Stimulated activated CD8-positive, alpha-beta memory T cell treated with anti-CD3 and anti-CD28 coated beads, Interleukin-12 subunit alpha, Interleukin-12 subunit beta, amount 100 ng/mL, for 24 hours (primary cell): ENCODE measurements at regions not wholly inside any gene's neighbourhood (a gene's known extent, or its start where the extent isn't known, plus 50 kb on each side); places are given as distances from the start of the nearest gene placed in this dataset.

Source experiments
- DNase-seq: peaks from one replicate; pipeline ENCODE4 v3.0.0-alpha.2; 2020; ENCODE audit errors: extremely low read depth

DNA sequence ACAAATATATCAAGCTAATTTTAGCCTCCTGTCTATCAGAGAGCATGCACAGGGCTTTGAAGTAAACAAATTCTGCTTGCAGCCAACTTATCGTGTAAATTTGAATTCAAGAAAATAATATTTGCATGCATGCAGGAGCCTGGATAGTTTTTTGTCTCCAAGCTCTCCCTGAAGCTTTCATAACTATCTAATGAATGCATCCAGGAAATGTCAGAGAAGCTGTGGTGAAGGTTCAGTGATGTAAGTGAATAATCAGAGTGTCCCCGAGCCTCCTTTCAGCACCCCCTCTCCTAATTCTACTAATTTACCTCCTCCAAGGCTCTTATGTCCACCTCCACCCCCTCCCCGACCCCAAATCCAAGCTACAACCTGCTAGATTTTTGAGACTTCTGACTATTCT is 172.0 kb upstream of the ZNF32 start:
- no peak for DNase-seq

DNA sequence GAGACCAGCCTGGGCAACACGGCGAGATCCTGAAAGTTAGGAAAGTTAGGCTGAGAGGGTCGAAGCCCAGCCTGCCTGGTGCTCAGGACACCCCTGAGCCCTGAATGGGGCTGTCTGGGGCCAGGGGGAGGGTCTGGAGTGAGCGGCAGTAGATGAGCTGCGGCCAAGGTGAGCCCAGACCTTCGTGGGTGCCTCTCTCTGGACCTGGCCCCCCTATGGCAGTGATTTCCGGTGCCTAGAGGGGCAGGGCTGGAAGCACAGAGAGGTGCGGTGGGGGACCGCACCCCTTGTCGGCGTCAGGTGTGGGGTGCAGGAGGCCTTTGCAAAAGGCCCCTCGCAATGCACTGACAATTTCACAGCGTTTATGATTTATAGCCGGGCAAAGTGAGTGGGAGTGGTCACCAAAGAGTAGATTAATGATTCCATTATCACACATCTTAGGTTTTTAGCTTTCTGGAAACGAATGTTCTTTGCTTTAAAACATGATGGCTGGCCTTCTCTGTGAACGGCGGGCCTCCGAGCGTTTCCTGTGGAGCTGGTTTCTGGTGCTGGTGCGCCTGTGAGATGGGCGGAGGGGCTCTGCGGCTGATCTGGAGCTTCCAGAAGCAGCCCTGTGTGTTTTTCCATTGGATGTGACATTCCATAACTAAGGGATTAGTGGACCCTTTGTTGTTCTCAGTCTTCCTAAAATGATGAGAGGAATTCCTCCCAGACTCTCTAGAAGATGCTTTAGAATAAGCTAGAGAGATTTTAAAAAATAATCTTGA is 171.0 kb upstream of the ZNF32 start:
- DNase-seq: no peak

DNA sequence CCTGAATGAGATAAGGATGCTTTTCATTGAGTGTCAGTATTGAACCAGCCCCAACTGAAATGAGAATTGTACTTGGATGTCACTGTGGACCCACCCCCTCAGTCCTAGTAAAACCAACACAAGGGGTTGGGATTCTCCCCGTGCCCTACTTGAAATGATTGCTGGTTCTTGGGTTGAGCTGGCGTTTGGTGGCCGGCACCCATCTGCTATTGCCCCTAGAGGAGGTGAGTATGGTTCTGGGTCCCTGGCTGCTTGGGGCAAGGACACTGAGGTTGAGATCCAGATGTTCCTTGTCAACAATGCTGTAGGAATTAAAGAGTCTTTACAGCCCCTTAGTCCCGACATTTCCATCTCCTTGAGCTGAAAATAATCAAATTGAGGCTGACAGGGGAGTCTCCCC is 170.0 kb upstream of the ZNF32 start:
- DNase-seq: no peak

DNA sequence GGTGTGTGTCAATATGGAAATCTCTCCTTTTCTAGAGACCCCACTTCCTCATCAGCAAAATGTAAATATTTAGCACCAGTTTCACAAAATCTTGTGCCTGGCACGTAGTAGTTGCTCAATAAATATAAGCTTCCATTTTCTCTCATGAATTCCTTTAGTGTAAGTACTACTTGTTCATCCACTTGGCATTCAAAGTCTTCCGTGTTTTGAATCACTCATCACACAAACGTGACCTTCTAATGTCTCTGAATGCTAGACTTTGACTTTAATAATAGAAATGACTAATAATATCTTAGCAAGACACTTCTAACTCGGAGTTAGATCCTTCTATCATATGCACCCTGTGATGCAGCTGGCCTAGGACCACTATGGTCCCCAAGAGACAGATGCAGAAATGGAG is 168.7 kb upstream of the ZNF32 start:
- no peak for DNase-seq

DNA sequence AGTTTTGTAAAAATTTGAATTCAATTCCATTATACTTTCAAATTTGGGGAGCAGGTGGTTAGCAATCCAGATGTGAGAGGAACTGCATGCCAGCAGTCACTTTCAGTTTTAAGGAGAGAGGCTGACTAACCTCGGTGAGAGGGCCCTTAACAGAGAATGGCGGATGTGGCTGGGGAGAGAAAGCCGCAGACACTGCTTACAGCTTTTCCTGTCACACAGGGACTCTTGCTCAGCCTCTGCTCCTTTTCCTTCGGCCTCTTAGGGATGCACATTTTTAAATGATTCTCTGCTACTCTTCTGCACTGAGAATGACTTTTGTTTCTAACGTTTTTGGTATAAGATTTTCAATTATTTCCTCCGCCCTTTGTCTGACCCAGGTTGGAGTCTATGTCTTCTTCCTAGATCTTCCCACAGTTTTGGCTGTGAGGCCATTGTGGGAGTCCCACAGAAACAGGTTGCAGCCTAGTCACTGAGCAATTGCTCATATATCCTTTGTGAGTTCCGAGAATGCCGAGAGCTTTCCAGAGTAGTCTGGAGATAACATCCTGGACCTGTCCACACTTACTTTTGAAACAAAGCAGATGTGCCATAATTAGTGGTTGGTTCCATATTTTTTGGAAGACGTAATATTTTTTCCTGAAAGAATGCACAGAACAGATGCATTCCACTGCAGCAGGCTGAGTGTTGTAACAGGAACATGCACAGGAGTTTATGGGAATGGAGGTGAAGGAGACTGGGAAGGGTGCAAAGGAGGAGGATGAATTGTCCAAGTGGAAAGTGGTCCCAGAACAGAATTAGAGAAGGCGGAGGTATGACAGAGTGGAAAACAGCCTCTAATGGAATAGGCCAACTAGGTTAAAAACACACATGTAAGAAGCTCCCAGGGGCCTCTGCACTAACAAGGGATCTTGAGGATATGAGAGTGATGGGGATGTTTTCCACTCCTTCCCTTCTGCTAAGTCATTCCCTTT is 168.0 kb upstream of the ZNF32 start:
- DNase-seq: peak; percentile 36

DNA sequence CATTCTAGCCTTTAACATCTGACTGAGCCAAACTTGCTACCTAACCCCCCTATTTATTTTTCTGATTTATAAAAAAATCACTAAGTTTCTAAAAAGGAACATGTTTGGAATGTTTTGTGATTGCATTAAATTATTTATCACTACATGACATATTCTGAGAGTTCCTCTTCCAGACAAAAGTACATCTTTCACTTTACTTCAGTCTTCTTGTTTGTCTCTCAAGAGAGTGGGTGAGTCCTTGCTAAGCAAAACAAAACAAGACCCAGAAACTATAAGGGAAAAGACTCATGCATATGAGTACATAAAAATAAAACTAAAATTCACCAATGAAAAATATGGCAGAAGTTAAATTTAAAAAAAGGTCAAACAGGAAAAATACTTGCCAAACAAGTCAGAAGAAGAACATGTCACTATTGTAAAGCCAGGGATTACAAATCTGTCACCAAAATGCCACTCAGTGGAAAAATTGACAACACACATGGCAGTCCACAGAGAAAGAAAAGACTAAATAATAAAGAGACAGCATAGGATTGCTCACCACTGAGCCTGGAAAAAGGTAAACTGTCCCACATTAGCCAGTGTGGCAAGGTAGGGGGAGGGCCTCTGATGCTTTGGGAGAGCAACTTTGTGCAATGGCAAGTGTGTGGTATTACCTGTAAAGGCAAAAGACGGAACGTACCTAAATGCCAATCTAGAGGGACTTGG is 166.7 kb upstream of the ZNF32 start:
- no peak for DNase-seq

DNA sequence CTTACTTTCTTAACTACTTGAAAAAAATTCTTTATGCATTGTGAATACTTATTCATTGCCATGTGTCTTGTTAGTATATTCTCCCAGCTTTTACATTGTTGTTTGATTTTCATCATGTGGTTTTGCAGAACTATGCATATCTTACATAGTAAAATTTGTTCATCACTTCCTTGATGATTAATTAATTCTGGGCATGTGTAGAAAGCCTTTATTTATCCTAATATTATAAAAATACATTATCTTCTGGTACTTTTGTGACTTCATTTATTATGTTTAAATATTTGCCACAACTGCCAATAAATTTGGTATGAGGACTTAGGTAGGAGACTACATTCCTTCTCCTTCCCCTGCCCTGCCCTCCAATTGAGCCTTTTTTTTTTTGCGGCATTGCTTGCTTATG is 166.0 kb upstream of the ZNF32 start:
- DNase-seq: no peak

DNA sequence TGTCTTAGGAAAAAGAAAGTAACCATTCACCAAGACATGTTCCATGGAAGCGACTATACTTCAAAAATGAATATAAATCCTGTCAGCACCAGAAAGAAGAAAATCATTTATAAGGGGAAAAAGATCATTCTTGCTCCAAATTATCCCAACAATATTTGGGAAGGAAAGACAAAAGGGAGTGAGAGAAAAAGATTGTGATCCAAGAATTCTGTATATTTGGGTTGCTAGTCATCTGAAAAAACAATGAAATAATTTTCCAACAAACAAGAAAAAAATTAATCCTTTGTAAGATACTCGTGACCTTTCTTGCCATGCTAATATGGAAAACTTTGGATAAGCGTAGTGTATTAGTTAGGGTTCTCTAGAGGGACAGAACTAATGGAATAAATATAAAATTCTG is 163.2 kb upstream of the ZNF32 start:
- no peak for DNase-seq

DNA sequence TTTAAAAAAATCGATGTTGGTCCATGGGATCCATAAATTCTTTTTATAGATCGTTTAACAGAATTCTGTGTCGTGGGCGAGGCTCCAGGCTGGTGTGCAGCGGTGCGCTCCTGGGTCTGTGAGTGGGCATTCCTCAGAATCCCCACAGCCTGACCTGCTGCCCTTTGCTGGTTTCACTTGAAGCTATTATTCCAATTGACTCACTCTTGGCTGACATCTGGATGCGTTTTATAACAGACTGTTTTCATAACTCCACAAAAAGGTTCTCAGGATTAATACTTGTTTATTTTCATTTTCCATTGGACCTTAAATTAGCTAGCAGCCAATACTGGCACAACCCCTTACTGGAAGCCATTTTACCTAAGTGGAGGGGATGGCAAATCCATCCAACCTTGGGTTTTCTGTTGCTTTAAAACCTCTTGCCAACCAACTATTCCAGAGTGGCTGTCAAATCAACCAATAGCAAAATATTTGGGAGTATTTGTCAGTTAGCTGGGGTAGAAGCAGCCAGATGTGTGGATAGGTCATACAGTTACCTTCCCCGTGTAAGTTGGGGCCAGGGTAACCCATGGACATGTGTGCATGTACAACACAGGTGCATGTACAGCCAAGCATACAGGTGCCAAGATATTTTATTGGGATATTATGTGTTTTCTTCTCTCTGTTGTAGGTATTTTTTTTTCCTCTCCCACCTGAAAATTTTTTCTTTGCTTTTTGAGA is 160.7 kb upstream of the ZNF32 start:
- DNase-seq: no peak

DNA sequence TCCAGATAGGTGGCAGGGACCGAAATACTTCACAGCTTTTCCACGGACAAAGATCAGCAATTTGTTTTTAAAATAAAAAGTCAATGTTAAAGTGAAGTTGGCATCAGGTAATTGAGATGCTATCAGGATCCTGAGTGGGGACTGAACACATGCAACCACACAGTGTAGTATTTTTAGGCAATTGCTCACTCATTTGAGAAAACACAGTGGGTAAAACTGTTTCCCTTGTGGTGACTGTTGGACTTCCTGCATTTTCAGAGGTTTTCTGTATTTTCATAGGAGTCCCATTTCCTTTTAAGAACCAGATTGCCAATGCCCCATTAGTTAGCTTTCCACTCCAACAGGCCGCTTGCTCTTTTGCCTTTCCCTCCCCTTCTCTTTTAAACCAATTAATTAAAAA is 159.5 kb upstream of the ZNF32 start:
- DNase-seq: no peak

DNA sequence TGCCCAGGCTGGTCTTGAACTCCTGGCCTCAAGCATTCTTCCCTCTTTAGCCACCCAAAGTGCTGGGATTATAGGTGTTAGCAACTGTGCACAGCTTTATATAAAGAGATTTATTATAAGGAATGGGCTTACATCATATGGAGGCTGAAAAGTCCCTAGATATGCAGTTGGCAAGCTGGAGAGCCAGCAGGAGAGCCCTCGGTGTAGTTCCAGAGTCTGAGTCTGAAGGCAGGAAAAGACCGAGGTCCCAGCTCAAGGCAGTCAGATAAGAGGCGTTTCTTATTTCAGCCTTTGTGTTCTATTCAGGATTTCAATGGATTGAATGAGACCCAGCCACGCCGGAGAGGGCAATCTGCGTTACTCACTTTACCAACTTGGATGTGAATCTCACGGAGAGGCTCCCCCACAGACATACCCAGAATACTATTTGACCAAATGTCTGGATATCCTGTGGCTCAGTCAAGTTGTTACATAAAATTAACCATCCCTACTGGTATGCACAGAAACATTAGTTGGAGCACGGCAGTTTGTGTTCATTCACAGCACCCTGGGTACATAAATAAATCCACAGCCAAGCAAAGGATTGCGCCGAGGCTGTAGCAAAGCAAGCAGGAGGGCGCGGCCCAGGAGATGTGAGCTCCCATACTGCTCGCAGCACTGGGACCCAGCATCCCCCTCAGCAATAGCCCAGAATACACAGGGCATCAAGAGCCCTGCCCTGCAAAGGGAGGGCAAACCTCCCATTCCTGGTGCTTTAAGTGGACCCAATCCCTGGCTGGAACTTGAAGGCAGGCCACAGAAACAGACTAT is 158.4 kb upstream of the ZNF32 start:
- DNase-seq: no peak

DNA sequence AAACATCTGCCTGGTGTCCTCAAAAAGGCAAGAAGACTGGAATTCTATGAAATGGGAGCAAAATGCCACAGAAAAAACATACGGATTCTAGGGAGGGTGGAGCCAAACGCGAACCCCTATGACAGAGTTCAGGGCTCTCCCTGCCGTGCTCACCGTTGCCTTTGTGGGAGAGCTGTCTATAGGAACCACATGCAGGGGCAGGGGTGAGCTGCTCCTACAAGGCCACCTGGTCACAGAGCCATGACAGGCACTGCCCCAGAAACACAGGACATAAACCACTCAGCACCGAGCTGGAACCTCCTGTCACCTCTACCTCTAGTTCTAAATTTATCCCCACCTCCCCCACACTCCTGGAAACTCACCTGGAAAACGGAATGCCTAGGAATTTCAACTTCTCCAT is 155.1 kb upstream of the ZNF32 start:
- no peak for DNase-seq

DNA sequence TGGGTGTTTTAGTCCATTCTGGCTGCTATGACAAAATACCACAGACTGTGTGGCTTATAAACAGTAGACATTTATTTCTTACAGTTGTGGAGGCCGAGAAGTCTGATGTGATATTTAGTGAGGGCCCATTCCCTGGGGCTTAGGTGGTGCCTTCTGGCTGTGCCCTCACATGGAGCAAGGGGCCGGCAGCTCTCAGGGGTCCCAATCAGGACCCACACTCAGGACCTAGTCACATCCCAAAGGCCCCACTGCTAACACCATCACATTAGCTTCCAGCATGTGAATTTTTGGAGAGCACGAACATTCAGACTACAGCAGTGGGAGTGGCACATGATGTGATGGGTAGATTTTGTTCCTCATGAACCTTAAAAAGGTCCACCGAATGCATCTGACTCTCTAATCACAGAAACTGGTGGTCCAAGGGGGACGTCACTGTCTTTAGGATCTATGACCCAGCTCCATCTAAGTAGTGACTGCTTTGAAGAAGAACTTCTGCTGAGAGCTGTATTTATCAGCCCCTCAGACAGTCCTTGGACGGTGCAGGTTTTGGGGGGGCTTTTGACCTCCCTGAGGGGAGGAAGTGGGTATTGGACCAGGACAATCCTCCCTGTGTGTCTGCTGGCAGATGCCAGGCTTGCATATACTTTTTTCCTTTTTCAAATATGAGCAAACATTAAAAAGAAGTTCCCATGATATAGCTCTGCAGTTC is 154.5 kb upstream of the ZNF32 start:
- DNase-seq: no peak

DNA sequence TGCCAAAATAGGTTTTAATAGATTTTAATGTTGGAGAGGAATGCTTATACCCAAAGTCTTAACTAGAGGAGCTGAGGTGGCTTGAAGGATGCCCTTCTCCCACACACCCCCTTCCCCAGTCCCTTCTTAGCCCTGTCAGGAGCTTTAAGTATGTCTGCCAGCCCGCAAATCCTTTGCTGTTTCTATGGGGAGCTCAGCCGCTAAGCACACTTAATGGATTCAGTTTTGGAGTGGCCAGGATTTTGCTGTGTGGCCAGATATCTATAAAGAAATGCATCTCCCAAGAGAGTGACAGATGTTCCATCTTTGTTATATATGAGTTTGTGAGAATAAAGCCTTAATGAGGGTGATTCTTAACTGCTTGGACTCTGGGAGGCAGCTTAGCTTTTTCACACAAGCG is 152.9 kb upstream of the ZNF32 start:
- no peak for DNase-seq

DNA sequence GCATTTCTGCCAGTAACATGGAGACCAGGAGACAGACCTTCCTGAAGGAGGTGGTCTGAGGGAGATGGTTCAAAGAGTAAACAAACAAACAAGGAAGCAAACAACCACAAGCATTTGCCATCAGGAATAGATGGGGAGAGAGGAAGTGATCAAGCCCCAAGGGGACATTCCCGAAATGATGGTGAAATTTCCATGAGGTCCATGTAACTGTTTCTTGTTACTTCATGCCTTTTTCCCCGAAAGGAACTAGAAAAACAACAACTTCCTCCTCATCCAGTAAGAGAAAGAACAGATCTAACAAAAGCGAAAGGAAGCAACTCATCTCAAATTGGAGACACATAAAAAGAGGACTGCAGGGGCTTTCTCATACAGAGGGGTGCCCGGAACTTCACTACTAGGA is 152.5 kb upstream of the ZNF32 start:
- no peak for DNase-seq

DNA sequence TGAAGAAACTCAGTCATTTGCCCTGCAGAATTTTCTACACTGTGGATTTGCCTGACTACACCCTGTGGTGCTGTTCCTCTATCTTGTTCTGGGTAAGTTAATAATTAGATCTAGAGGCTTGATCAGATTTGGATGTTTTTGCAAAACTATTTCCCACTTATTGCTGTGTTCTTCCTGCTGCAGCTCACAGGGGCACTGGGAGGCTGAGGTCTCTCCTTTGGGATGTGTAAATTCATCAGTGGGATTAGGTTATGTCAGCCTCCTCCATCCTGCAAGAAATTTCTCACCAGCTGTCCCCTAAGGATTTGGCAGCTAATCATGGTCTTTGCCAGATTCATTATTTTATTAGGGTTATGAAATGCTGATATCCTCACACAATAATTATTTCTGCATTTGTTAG is 148.1 kb upstream of the ZNF32 start:
- DNase-seq: no peak

DNA sequence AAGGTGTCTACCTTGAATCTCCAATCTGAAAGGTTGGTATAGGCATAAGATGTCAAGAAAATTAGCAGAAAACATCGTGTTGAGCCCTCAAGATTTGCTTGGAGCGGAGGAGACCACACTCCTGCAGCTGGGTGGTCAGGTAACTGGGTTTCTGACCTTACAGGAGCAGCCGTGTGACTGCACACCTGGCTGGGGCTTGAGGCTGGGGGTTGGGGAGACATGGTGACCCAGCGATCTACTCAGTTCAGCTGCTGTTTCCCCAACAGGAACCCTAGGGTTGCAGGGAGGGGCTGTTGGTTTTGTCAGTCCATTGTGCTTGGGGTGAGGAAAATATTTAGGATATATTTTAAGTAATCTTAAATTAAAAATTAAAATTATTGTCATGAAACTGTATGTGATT is 147.0 kb upstream of the ZNF32 start:
- no peak for DNase-seq

DNA sequence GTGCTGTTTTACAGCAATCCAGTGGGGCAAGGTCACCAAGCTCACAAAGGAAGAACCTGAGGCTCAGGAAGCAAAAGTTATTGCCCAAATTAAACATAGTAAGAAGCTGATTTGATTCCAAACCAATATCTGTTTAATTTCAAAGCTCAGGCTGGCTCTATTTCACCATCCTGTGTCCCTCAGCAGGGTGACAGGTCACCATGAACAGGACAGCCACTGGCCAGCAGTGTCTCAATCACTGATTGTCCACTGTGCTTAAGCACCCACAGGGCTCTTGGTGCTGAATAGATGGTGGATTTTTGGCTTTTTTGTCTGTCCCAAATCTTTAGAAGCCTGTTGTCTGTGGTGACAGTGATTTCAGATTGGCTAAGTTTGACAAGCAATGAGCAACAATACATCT is 146.4 kb upstream of the ZNF32 start:
- no peak for DNase-seq

DNA sequence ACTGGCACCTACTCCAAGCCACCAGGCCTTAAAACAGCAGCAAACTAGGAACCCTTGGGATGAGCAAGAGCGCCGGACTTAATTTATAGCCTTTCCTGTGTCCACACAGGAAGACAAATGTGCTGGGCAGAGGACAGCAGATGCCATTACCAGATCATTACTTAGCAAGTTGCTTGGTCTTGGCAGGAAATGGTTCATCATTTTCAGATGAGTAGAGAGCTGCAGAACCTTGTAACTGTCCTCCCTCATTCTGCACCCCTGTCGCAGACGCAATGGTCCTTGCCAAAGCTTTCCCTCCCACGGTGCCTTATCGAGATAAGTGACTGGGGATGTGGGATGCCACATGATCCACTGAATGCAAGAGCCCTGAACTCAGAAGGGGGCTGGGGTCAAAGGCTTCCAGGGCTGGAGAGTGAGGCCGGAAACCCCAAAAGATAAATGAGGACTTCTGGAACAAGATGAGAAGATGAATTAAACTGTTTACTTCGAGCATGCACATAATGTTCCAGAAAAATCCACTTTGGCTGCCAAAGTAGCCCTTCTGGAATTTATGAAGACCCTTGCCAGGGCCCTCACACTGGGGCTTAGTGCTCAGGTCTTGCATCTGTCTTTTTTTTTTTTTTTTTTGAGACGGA is 145.6 kb upstream of the ZNF32 start:
- no peak for DNase-seq

DNA sequence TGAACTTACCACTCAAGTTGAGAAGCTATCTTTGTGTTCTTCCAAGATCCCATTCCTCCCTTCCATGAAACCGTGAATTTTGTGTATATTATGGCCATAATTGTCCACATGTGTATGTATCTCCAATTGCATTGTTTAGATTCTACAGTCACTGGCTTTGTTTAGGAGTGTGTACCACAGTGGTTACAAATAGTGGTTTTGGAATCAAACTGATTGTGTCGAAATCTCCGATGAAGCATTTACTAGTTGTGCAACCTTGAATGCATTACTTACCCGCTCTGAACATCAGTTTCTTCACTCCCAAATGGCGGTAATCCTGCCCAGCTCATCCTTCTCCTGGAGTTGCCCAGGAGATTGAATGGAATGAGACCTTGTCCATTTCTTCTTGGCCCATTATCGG is 145.0 kb upstream of the ZNF32 start:
- DNase-seq: no peak
